HG03025 (cell line): ENCODE measurements at regions not wholly inside any gene's neighbourhood (a gene's known extent, or its start where the extent isn't known, plus 50 kb on each side); places are given as distances from the start of the nearest gene placed in this dataset.
"Not testable (repeated sequence)": the region's sequence is repeated elsewhere in the genome, so short reads cannot be mapped to it uniquely, and the experiment has no call there.

Experiments
- ATAC-seq: cut with Tn5 transposase; IDR thresholded peaks from one replicate; pipeline ENCODE4 v1.9.1; 2021; ENCODE audit warnings: mild to moderate bottlenecking, moderate library complexity; ENCODE audit not compliant: unreplicated experiment, low FRiP score

DNA sequence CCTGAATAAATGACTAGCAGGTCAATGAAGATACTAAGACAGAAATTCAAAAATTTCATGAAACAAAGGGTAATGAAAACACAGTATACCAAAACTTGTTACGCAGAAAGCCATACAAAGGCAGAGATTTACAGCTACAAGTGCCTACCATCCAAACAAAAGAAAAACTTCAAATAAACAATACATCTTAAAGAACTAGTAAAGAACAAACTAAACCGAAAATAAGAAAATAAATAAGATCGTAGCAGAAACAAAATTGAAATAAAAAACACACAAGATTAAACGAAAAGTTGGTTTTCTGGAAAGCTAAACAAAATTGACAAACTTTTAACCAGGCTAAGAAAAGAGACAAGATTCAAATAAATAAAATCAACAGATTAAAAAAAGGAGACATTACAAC lies 51.5 kb downstream of the VPREB1 start:
- not testable (repeated sequence) for ATAC-seq

DNA sequence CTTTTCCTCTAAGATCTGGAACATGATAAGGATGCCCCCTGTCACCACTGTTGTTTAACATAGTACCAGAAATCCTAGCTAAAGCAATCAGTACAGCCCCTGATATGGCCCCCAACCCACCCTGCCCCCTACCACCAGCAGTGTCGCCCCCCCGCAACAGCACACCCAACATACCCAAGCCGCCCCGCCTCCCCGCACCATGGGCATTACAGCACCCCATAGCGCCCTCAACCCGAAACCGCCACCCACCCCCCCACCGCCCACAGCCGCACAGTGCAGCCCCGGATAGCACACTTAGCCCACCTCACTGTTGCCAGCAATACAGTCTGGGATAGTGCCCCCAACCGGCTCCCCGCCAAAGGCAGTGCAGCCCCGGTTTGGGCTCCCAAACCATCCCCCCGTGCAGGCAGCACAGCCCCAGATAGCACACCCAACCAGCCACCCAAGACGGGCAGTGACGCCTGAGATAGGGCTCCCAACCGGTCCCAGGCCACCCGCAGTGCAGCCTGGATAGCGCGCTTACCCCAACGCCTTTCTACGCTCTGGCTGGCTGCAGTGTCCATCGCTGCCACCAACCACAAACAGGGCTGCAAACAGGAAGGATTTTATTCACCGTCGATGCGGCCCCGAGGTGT lies 52.7 kb downstream of the VPREB1 start:
- ATAC-seq = not testable (repeated sequence)

DNA sequence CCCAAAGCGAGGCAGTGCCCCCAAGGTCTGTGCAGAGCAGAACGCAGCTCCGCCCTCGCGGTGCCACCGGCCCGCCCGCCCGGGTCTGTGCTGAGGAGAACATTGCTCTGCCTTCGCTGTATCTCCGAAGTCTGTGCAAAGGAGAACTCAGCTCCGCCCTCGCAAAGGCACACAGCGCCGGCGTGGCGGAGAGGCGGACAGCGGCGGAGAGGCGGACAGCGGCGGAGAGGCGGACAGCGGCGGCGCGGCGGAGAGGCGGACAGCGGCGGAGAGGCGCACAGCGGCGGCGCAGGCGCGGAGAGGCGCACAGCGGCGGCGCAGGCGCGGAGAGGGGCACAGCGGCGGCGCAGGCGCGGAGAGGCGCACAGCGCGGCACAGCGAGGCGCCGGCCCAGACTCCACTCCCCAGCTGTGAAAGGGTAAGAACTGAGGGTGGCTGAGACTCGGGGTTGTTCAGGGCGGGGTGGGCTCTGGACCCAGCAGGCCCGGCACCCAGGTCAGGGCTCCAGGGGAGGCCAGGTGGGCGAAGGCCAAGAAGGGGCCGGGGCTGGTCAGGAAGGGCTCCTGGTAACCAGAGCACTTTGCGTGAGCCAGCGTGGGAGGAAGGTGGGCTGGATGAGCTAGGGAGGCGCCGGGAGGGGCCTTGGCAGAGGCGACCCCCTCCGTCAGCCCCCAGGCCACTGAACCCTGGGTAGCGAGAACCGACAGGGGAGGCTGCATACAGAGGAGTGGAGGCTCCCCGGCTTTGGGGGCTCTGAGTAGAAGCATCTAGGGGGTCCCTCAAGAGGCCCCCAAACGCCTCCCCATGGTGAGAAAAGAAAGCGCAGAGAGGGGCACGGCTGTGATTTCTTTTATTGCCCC lies 53.4 kb downstream of the VPREB1 start:
- not testable (repeated sequence) for ATAC-seq

- ATAC-seq = not testable (repeated sequence)
Measured at GRCh38 chr22:22298654-22299009, 54.0 kb downstream of the VPREB1 start.

DNA sequence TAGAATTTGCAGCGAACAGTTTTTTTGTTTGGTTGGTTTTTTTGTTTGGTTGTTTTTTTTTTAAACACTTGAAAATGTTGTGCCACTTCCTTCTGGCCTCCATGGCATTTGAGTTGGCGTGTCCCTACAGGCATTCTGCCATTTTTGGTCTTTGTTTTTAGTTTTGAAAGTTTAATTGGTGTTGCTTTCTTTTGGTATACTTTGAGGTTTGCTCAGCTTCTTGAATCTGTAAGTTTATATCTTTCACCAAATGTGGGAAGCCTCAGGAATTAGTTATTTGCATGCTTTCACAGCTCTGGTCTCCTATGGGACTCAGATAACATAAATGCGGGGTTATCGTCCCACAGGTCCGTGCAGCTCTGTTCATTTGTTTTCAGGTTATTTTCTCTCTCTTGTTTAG lies 55.9 kb downstream of the VPREB1 start:
- not testable (repeated sequence) for ATAC-seq

DNA sequence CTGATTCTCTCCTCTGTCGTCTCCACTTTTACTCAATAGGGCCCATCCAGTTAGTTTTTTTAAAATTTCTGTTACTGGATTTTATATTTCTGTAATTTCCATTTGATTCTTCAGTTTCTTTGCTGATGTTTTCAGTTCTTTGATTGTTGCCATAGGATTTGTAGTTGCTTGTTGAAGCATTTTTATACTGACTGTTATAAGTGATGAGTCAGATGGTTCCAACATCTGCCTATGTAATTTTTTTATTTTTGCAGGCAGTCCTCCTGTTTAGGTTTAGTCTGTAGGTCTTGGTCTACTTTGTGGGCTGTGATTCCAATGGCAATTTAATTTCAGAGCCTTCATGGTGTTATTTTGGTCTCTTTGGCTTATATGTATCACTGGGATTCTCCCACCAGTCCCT lies 56.4 kb downstream of the VPREB1 start:
- ATAC-seq = not testable (repeated sequence)

DNA sequence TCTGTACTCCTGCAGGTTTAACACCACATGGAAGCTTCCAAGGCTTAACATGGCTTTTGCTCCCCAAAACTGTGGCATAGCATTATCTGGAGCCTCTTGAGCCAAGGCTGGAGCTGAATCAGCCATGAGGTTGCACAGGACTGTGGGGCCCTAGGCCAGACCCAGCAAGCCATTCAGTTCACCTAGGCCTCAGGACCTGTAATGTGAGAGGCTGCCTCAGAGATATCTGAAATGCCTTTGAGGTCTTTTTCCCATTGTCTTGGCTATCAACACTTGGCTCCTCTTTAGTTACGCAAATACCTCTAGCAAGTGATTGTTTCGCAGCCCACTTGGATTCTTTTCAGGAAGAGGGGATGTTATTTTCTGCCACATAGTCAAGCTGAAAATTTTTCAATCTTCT lies 72.0 kb downstream of the VPREB1 start:
- no peak for ATAC-seq

DNA sequence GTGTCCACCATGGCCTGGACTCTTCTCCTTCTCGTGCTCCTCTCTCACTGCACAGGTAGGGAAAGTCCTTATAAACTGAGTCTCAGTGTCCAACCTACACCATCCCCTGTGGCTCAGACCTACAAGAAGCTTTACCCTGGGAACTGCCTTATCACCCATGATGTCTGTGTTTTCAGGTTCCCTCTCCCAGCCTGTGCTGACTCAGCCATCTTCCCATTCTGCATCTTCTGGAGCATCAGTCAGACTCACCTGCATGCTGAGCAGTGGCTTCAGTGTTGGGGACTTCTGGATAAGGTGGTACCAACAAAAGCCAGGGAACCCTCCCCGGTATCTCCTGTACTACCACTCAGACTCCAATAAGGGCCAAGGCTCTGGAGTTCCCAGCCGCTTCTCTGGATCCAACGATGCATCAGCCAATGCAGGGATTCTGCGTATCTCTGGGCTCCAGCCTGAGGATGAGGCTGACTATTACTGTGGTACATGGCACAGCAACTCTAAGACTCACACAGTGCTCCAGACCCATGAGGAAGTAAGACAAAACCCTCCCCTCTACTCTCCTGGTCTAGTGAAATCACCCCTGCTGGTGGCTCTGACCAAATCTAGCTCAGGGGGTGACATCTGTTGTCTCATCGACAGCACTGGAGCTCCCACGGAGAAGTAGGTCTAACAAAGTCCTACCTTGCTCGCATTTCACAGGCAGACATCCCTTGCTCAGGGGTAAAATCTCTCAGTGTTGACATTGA lies 74.3 kb downstream of the VPREB1 start:
- ATAC-seq = no peak

DNA sequence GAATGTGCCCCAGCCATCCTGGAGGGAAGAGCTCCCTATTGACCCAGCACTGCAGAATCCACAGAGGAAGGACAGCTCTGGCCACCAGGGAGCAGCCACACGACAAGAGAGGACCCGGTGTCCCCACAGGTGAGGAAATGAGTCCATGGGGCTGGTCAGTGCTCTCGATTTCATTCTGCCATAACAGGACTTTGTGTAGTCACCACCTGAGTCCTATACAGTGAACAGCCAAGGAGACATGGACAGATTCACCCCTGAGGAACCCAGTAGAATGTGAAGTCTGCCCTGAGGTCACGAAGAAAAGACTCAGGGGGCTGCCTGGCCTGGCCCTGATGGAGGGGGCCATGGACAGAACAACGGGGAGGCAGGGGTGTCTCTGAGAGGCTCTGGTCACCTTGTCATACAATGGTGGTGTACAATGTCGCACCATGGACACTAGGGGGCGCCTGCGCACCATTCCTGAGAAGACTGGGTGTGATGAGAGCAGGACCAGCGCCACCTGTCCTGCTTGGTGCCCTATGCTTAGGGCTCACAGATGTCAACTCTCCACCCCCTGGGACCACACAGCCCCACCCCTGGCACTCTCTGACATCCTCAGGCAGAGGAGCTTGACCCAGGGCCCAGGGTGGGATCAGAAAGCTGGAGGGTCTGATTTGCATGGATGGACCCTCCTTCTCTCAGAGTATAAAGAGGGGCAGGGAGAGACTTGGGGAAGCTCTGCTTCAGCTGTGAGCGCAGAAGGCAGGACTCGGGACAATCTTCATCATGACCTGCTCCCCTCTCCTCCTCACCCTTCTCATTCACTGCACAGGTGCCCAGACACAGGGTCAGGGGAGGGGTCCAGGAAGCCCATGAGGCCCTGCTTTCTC lies 77.4 kb downstream of the VPREB1 start:
- not testable (repeated sequence) for ATAC-seq

GRCh38 chr22:22322792-22323191 lies 78.2 kb downstream of the VPREB1 start:
- ATAC-seq = no peak

DNA sequence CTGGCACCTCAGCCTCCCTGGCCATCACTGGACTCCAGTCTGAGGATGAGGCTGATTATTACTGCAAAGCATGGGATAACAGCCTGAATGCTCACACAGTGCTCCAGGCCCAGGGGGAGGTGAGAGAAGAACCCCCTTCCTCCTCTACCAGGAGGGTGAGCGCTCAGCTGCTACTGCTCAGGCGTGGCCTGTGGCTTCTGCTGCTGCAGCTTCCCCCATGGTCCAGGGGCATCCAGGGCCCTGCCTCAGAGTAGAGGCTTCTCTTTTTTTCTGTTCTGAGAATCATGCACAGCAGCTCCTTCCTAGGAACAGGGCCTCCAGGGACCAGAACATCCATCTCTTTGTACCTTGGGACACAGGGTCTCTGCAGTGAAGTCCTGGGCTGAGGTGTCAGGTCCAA lies 83.1 kb downstream of the VPREB1 start:
- ATAC-seq = no peak

DNA sequence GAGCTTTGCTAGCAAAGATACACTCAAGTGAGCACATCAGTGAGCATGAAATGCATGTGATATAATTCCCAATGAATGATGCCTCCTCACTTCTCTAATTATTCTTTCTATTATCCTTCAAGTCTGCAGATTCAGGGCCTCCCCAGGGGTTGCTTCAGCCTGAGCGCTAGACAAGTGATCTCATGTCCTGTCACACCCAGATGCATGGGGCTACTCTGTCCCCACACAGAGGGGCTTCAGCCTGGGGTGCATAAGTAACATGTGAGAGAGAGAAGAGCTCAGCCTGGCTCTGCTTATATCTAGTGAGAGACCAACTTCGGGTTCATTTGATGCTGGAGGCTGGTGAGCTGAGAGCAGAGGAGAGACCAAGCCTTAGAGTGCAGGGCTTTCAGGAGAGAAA lies 85.2 kb downstream of the VPREB1 start:
- ATAC-seq = no peak

DNA sequence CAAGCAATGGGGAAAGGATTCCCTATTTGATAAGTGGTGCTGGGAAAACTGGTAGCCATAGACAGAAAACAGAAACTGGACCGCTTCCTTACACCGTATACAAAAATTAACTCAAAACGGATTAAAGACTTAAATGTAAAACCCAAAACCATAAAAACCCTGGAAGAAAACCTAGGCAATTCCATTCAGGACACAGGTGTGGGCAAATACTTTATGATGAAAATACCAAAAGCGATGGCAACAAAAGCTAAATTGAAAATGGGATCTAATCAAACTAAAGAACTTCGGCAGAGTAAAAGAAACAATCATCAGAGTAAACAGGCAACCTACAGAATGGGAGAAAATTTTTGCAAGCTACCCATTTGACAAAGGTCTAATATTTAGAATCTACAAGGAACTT lies 91.1 kb downstream of the VPREB1 start:
- ATAC-seq = not testable (repeated sequence)

DNA sequence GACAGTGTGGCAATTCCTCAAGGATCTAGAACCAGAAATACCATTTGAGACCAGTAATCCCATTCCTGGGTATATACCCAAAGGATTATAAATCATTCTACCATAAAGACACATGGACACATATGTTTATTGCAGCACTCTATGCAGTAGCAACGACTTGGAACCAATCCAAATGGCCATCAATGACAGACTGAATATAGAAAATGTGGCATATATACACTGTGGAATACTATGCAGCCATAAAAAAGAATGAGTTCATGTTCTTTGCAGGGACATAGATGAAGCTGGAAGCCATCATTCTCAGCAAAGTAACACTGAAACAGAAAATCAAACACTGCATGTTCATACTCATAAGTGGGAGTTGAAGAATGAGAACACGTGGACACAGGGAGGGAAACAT lies 91.7 kb downstream of the VPREB1 start:
- not testable (repeated sequence) for ATAC-seq

DNA sequence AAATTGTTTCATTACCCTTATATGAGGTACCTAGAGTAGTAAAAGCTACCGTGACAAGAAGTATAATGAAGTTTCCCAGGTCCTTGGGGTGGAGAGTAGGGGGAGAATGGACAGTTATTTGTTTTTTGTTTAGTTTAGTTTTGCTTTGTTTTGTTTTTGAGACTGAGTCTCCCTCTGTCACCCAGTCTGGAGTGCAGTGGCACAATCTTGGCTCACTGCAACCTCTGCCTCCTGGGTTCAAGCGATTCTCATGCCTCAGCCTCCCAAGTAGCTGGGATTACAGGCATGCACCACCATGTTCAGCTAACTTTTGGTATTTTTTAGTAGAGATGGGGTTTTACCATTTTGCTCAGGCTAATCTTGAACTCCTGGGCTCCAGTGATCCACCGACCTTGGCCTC lies 94.2 kb downstream of the VPREB1 start:
- not testable (repeated sequence) for ATAC-seq

DNA sequence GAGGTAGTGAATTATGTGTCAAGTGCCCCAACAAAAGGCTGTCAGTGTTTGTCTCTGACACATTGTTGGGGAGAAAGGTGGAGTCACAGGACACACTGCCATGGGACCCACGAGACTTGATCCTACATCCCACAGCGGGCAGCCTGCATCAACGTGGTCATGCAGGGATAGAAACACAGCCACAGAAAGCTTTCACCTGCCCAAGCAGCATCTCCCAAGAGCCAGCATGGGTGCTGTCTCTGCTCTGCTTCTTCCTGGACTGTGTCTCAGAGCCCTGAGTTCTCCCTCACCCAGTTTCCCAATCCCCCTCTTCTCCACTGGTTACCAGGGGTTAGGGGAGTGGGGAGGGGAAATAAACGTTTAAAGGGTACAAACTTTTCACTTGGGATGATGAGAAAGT lies 97.2 kb downstream of the VPREB1 start:
- no peak for ATAC-seq

DNA sequence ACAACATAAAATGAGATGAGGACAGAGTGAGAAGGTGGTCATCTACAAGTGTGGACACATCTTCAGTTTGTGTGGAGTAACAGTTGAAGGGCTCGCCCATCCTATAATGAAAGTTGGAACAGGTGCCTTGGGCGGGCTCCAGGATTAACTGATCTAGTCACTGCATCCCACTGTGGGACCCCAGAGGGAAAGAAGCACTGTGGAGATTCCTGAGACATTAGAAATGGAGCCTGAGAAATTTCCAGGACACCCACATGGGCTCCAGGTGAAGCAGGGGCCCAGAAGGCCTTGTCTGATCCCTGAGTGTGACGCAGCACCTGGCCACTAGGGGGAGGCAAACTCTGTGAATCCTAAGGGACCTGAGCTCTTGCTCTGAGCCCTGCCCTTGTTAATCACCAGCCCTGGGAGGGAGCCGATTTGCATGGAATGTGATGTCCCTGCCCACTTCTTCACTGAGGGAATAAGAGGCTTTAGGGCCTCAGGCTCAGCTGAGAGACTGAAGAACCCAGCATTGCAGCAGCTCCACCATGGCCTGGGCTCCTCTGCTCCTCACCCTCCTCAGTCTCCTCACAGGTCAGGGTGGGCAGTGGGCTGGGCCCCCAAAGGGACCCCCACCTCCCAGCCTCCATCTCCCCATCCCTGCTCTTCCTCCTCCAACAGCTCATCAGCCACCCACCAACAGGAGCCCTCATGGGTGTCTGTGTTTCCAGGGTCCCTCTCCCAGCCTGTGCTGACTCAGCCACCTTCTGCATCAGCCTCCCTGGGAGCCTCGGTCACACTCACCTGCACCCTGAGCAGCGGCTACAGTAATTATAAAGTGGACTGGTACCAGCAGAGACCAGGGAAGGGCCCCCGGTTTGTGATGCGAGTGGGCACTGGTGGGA lies 98.4 kb downstream of the VPREB1 start:
- ATAC-seq = no peak

DNA sequence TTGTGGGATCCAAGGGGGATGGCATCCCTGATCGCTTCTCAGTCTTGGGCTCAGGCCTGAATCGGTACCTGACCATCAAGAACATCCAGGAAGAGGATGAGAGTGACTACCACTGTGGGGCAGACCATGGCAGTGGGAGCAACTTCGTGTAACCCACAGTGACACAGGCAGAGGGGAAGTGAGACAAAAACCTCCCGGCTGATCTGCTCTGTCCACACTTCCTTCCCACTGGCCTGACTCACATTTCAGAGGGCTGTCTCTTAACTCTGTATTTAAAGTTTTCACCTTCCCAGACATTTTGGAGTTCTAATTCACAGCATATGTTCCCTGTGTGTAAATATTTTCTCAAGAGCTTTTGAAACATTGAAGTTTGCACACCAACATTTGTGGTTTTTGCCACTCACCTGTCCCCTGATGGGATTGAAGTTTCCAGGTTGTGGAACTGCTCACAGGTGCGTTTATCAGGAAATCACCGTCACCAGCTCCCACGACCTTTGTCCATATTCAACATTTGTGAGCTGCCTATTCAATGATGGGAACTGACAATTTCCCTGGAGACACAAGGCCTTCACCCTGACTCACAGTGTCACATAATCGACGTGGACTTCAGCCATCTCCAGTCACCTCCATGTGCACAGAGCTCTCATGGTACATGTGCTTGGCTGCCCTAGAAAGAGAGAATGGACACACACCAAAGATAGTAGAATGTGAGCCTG lies 99.2 kb downstream of the VPREB1 start:
- no peak for ATAC-seq

DNA sequence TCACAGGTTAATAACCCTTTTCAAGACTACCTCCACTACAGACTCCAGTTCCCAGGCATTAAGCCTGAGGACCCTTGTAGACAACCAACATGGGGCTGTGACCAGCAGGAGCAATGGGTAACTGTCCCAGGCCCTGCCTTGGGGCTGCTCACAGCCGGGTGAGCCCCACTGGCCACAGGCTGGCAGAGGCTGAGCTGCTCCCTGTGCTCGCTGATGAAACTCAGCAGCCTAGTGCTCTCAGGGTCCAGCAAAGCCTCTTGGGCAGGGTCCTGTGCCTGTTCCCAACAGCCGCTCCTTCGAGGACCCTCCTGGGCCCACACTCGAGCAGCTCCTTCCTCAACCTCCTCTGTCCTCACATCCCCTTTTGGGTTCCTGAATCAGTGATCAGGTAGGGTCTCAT lies 99.8 kb downstream of the VPREB1 start:
- ATAC-seq = no peak
